ENCODE measurements at regions not wholly inside any gene's neighbourhood (a gene's known extent, or its start where the extent isn't known, plus 50 kb on each side); places are given as distances from the start of the nearest gene placed in this dataset.
A peak's percentile ranks its signal among the peaks of the same experiment; 100 is the strongest.
"Not testable (repeated sequence)": the region's sequence is repeated elsewhere in the genome, so short reads cannot be mapped to it uniquely, and the experiment has no call there.

- peak; percentile 85 for DNase-seq (ENCODE audit: low spot score)
Observed at GRCh38 chr11:15843309-15843872, 513.0 kb downstream of the SOX6 start.

- peak; percentile 91 for DNase-seq (ENCODE audit: low spot score)
Observed at GRCh38 chr11:15845261-15845660, 511.1 kb downstream of the SOX6 start.

GRCh38 chr11:15848631-15849168 lies 507.6 kb downstream of the SOX6 start:
- DNase-seq (ENCODE audit: low spot score) = no peak

GRCh38 chr11:15849257-15849656 lies 507.1 kb downstream of the SOX6 start:
- no peak for DNase-seq (ENCODE audit: low spot score)

GRCh38 chr11:15850335-15850734 lies 506.0 kb downstream of the SOX6 start:
- DNase-seq (ENCODE audit: low spot score) = not testable (repeated sequence)

- peak; percentile 31 for DNase-seq (ENCODE audit: low spot score)
Observed at GRCh38 chr11:15851051-15851498, 505.3 kb downstream of the SOX6 start.

GRCh38 chr11:15852179-15852578 lies 504.2 kb downstream of the SOX6 start:
- no peak for DNase-seq (ENCODE audit: low spot score)

- DNase-seq (ENCODE audit: low spot score) = no peak
Observed at GRCh38 chr11:15854245-15854644, 502.1 kb downstream of the SOX6 start.

- no peak for DNase-seq (ENCODE audit: low spot score)
Observed at GRCh38 chr11:15858881-15859280, 497.5 kb downstream of the SOX6 start.

GRCh38 chr11:15859411-15859810 lies 496.9 kb downstream of the SOX6 start:
- DNase-seq (ENCODE audit: low spot score) = no peak

- no peak for DNase-seq (ENCODE audit: low spot score)
Observed at GRCh38 chr11:15861256-15861655, 495.1 kb downstream of the SOX6 start.

GRCh38 chr11:15863411-15863810 lies 492.9 kb downstream of the SOX6 start:
- no peak for DNase-seq (ENCODE audit: low spot score)

- no peak for DNase-seq (ENCODE audit: low spot score)
Observed at GRCh38 chr11:15864026-15864805, 492.1 kb downstream of the SOX6 start.

GRCh38 chr11:15865212-15865987 lies 490.9 kb downstream of the SOX6 start:
- DNase-seq (ENCODE audit: low spot score) = no peak

- no peak for DNase-seq (ENCODE audit: low spot score)
Observed at GRCh38 chr11:15867871-15868270, 488.5 kb downstream of the SOX6 start.

GRCh38 chr11:15870911-15871310 lies 485.4 kb downstream of the SOX6 start:
- DNase-seq (ENCODE audit: low spot score) = no peak

GRCh38 chr11:15871904-15872626 lies 484.3 kb downstream of the SOX6 start:
- no peak for DNase-seq (ENCODE audit: low spot score)

- DNase-seq (ENCODE audit: low spot score) = no peak
Observed at GRCh38 chr11:15873501-15873900, 482.8 kb downstream of the SOX6 start.

GRCh38 chr11:15874704-15875103 lies 481.6 kb downstream of the SOX6 start:
- no peak for DNase-seq (ENCODE audit: low spot score)

- DNase-seq (ENCODE audit: low spot score) = no peak
Observed at GRCh38 chr11:15875393-15875792, 481.0 kb downstream of the SOX6 start.

GRCh38 chr11:15875943-15876342 lies 480.4 kb downstream of the SOX6 start:
- no peak for DNase-seq (ENCODE audit: low spot score)

- DNase-seq (ENCODE audit: low spot score) = no peak
Observed at GRCh38 chr11:15878756-15879155, 477.6 kb downstream of the SOX6 start.

Data from globus pallidus (tissue), 1 donor.